ENCODE measurements at regions not wholly inside any gene's neighbourhood (a gene's known extent, or its start where the extent isn't known, plus 50 kb on each side); places are given as distances from the start of the nearest gene placed in this dataset.

- TF ChIP-seq TAF1 (IDR thresholded peaks at IDR 0.05; ENCODE audit: borderline replicate concordance, insufficient read depth, low read length) (no peak), REST (IDR thresholded peaks at IDR 0.05; ENCODE audit: insufficient read depth in 1 of 2, low read depth in 2 of 2, low read length in 2 of 2) (no peak), POLR2AphosphoS5 (IDR thresholded peaks at IDR 0.05; ENCODE audit: low read depth, low read length) (no peak)
Measured at GRCh38 chr9:82192211-82192610, 203.6 kb downstream of the SPATA31D1 start.

All from PFSK-1 (cell line).